ENCODE measurements at regions not wholly inside any gene's neighbourhood (a gene's known extent, or its start where the extent isn't known, plus 50 kb on each side); places are given as distances from the start of the nearest gene placed in this dataset.

GRCh38 chr5:2524620-2525019, 226.9 kb downstream of the IRX2 start:
- intact Hi-C loops (cut with micrococcal nuclease): no loop called here
- no peaks in the 10 kb centered on the region for H3K27me3 ChIP-seq (ENCODE audit: insufficient read depth, low read length)
- POLR2A ChIA-PET: no interaction called here
- DNase-seq (ENCODE audit: low read depth, low spot score): no peak
- H3K9me3 ChIP-seq (ENCODE audit: control insufficient read depth in 1 of 2, insufficient read depth in 1 of 2, low read depth in 1 of 2, low read length in 2 of 2): peaks cover 15 to 29% of the 10 kb centered on the region in 2 experiments; a peak in 2 of 4 replicates
- no peaks in the 10 kb centered on the region for H3K9me2 ChIP-seq (ENCODE audit: insufficient read depth)
- no peak for ATAC-seq
- RAD21 ChIA-PET (ENCODE audit: low non-redundant PET in 1 of 2, low total read pairs in 2 of 2, uncharacterized antibody in 2 of 2, unreplicated experiment in 2 of 2): no interaction called here
- H2AFZ ChIP-seq (ENCODE audit: low read depth, low read length, poor library complexity, severe bottlenecking): no peak overlapping the region
- H3K36me3 ChIP-seq (ENCODE audit: control insufficient read depth in 1 of 2, insufficient read depth in 2 of 2, low read length in 2 of 2): no peaks in the 10 kb centered on the region
- no TSS peak for BruUV-seq (replicated peaks)
- H3K9ac ChIP-seq (ENCODE audit: low read length): no peak overlapping the region
- no peak overlapping the region for H3K27ac ChIP-seq (ENCODE audit: low read depth, low read length)
- CTCF ChIA-PET: no interaction called here
- no peak overlapping the region for H3K4me2 ChIP-seq (ENCODE audit: low read length)
- H3K4me1 ChIP-seq (ENCODE audit: control insufficient read depth in 1 of 2, insufficient read depth in 2 of 2, low read length in 2 of 2): no peaks in the 10 kb centered on the region
- no peaks in the 10 kb centered on the region for H3K79me2 ChIP-seq (ENCODE audit: insufficient read depth, low read length)
- no peak overlapping the region for H3K4me3 ChIP-seq (replicated peaks in 1 of 2; ENCODE audit: low read depth in 1 of 2, low read length in 2 of 2)
- TF ChIP-seq ATF3 (IDR thresholded peaks at IDR 0.05): no peak
- no peak for TF ChIP-seq ZFX (IDR thresholded peaks at IDR 0.05)
- TF ChIP-seq CEBPB (IDR thresholded peaks at IDR 0.05; ENCODE audit: low read depth): no peak
- no peak for TF ChIP-seq RAD21 (IDR thresholded peaks at IDR 0.05; ENCODE audit: low read depth)
- no peak for TF ChIP-seq REST (IDR thresholded peaks at IDR 0.05; ENCODE audit: low read depth)
- no peak for TF ChIP-seq EZH2phosphoT487 (IDR thresholded peaks at IDR 0.05; ENCODE audit: borderline replicate concordance)
- TF ChIP-seq SRF (IDR thresholded peaks at IDR 0.05; ENCODE audit: low read depth): no peak
- TF ChIP-seq CTCF (IDR thresholded peaks at IDR 0.05 in 2 of 3, conservative IDR thresholded peaks at IDR 0.05 in 1 of 3; ENCODE audit: borderline replicate concordance in 1 of 3, insufficient read depth in 1 of 3, low read depth in 2 of 3, low read length in 2 of 3): no peak
- no peaks in the 10 kb centered on the region for H4K20me1 ChIP-seq (ENCODE audit: insufficient read depth)

Measured in HCT116 (cell line).